OCI-LY3 (cell line): ENCODE measurements at regions not wholly inside any gene's neighbourhood (a gene's known extent, or its start where the extent isn't known, plus 50 kb on each side); places are given as distances from the start of the nearest gene placed in this dataset.

ENCODE experiments used
- EZH2phosphoT487 ChIP-seq: fragments of 200-600 bp; shearing (Covaris generic); IDR thresholded peaks from 2 replicates; pipeline ENCODE4 v1.6.1; 2018; ENCODE audit warnings: antibody characterized with exemption, mixed run types, low read depth
- TF ChIP-seq, protein P1 (sequence below): fragments of 200-600, 300-600 bp; sonication (generic); IDR thresholded peaks from 2 replicates; pipeline ENCODE4 v1.5.1; 2014; ENCODE audit warnings: antibody characterized with exemption, low read length, low read depth

- TF ChIP-seq, protein P1, sequence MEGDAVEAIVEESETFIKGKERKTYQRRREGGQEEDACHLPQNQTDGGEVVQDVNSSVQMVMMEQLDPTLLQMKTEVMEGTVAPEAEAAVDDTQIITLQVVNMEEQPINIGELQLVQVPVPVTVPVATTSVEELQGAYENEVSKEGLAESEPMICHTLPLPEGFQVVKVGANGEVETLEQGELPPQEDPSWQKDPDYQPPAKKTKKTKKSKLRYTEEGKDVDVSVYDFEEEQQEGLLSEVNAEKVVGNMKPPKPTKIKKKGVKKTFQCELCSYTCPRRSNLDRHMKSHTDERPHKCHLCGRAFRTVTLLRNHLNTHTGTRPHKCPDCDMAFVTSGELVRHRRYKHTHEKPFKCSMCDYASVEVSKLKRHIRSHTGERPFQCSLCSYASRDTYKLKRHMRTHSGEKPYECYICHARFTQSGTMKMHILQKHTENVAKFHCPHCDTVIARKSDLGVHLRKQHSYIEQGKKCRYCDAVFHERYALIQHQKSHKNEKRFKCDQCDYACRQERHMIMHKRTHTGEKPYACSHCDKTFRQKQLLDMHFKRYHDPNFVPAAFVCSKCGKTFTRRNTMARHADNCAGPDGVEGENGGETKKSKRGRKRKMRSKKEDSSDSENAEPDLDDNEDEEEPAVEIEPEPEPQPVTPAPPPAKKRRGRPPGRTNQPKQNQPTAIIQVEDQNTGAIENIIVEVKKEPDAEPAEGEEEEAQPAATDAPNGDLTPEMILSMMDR = no peak
- TF ChIP-seq EZH2phosphoT487 = no peak
Observed at GRCh38 chr17:79202480-79202879, 127.9 kb downstream of the ENGASE start.
